K562 (cell line): ENCODE measurements at regions not wholly inside any gene's neighbourhood (a gene's known extent, or its start where the extent isn't known, plus 50 kb on each side); places are given as distances from the start of the nearest gene placed in this dataset.

Experiments
- ATAC-seq: fragments of 200-7000 bp; cut with Tn5 transposase; 3 replicates; pipeline ENCODE4 v1.9.1; 2020; ENCODE audit warnings: moderate library complexity
- BruUV-seq: library from RNA; stranded (reverse); fragments of 400-500 nt; replicated peaks from 2 replicates; lab custom pipeline; 2021; lab: Mats Ljungman, UMichigan
- CTCF ChIA-PET: fragments of 300-600 bp; formaldehyde crosslinking; extraction: SDS; loops from one replicate; lab custom pipeline; 2021; ENCODE audit warnings: low intra/inter-chr PET ratio; lab: Yijun Ruan, JAX
- POLR2A ChIA-PET: fragments of 300-600, 350-650 bp; sonication (Branson Sonifier 250); formaldehyde crosslinking; extraction: SDS; loops from one replicate; lab custom pipeline; 2021; ENCODE audit warnings: antibody characterized with exemption, inconsistent platforms; lab: Yijun Ruan, JAX
- DNase-seq, 4 experiments: peaks; one replicate each; pipeline versions ENCODE4 v3.0.0 to v3.0.0-alpha.2; 2011 to 2018; ENCODE audit warnings: low spot score in 3 of 4, mixed read lengths in 3 of 4; ENCODE audit errors: extremely low read depth in 1 of 4
- FAIRE-seq: peaks from 2 replicates; lab custom pipeline; 2011; peaks lifted over from hg19 to GRCh38; lab: Jason Lieb, UNC
- H2AFZ ChIP-seq: 2 replicates; pipeline ENCODE4 v1.6.0; 2011; ENCODE audit warnings: low read depth, low read length, control low read depth, inconsistent platforms
- H3K27ac ChIP-seq: fragments of 200-600 bp; 3 replicates; pipeline ENCODE4 v1.8.0; 2011; ENCODE audit warnings: low read depth, mild to moderate bottlenecking, control low read depth, inconsistent platforms, low read length, moderate library complexity, mixed read lengths; ENCODE audit errors: extremely low read depth
- H3K27me3 ChIP-seq, 2 experiments: fragments of 300-600 bp in 1 of 2; 2 replicates in 1 of 2; 3 replicates in 1 of 2; pipeline versions ENCODE4 v1.6.0 to v1.8.0; 2011; ENCODE audit warnings: inconsistent platforms in 2 of 2, low read length in 2 of 2, mild to moderate bottlenecking in 1 of 2, mixed read lengths in 1 of 2, moderate library complexity in 1 of 2; ENCODE audit not compliant: control insufficient read depth in 2 of 2, insufficient read depth in 2 of 2
- H3K36me3 ChIP-seq: fragments of 300-600 bp; 3 replicates; pipeline ENCODE4 v1.8.0; 2011; ENCODE audit warnings: mild to moderate bottlenecking, low read length, inconsistent platforms; ENCODE audit not compliant: control insufficient read depth, insufficient read depth
- H3K4me1 ChIP-seq, 2 experiments: fragments of 200-600 bp in 1 of 2; replicated peaks in 1 of 2; 2 replicates in 1 of 2; 3 replicates in 1 of 2; pipeline versions ENCODE4 v1.5.1 to v1.8.0; 2011; ENCODE audit warnings: inconsistent platforms in 2 of 2, low read length in 2 of 2, mild to moderate bottlenecking in 1 of 2, mixed read lengths in 1 of 2, moderate library complexity in 1 of 2; ENCODE audit not compliant: control insufficient read depth in 2 of 2, insufficient read depth in 2 of 2
- H3K4me2 ChIP-seq: 2 replicates; pipeline ENCODE4 v1.6.1; 2011; ENCODE audit warnings: low read length, control low read depth, inconsistent platforms, mixed read lengths; ENCODE audit not compliant: insufficient read depth
- H3K4me3 ChIP-seq: fragments of 200-600 bp; sonication (generic), shearing (Covaris generic); 2 replicates; pipeline ENCODE4 v1.5.1; 2016; ENCODE audit warnings: control low read depth, inconsistent platforms
- H3K79me2 ChIP-seq: fragments of 200-600 bp; 3 replicates; pipeline ENCODE4 v1.8.0; 2011; ENCODE audit warnings: low read length, inconsistent platforms; ENCODE audit not compliant: control insufficient read depth, insufficient read depth
- H3K9ac ChIP-seq, 2 experiments: 2 replicates each; pipeline versions ENCODE4 v1.6.0 to v1.6.1; 2011; ENCODE audit warnings: low read depth in 2 of 2, low read length in 2 of 2, control low read depth in 1 of 2, inconsistent platforms in 1 of 2, mild to moderate bottlenecking in 1 of 2, mixed read lengths in 1 of 2; ENCODE audit not compliant: insufficient read depth in 1 of 2
- H3K9me1 ChIP-seq: one replicate; pipeline ENCODE4 v1.6.0; 2011; ENCODE audit warnings: inconsistent platforms, mild to moderate bottlenecking, low read length, moderate library complexity; ENCODE audit not compliant: control insufficient read depth, insufficient read depth
- H3K9me3 ChIP-seq: replicated peaks from 2 replicates; pipeline ENCODE4 v1.5.1; 2011; ENCODE audit warnings: low read depth, low read length, inconsistent platforms; ENCODE audit not compliant: control insufficient read depth, insufficient read depth
- H4K20me1 ChIP-seq: replicated peaks from 2 replicates; pipeline ENCODE4 v1.6.1; 2011; ENCODE audit warnings: low read length, inconsistent platforms, mixed read lengths; ENCODE audit not compliant: control insufficient read depth, insufficient read depth
- MBD2 ChIP-seq: sonication (generic); IDR thresholded peaks from 2 replicates; pipeline ENCODE4 v1.6.1; 2016; ENCODE audit warnings: low read depth, borderline replicate concordance
- NELFE ChIP-seq: IDR thresholded peaks from 2 replicates; pipeline ENCODE4 v1.6.1; 2011; ENCODE audit warnings: mild to moderate bottlenecking; ENCODE audit not compliant: insufficient read depth, insufficient read length
- NEUROD1 ChIP-seq: fragments of 150-350 bp; IDR thresholded peaks from 2 replicates; pipeline ENCODE4 v1.6.1; 2014; ENCODE audit warnings: borderline replicate concordance, low read length, low read depth; ENCODE audit not compliant: partially characterized antibody
- NFYB ChIP-seq: IDR thresholded peaks from 2 replicates; pipeline ENCODE4 v1.6.1; 2011; ENCODE audit warnings: mild to moderate bottlenecking, moderate library complexity; ENCODE audit not compliant: insufficient read length; ENCODE audit errors: extremely low read depth
- RBM14 ChIP-seq: fragments of 200-400 bp; formaldehyde crosslinking; IDR thresholded peaks from 2 replicates; pipeline ENCODE4 v1.6.1; 2018; ENCODE audit warnings: low read depth, mild to moderate bottlenecking, low read length, moderate library complexity, borderline replicate concordance; ENCODE audit not compliant: insufficient read depth
- RFX1 ChIP-seq: fragments of 450-650 bp; IDR thresholded peaks from 2 replicates; pipeline ENCODE4 v1.6.1; 2016; ENCODE audit warnings: mild to moderate bottlenecking, moderate library complexity
- SETDB1 ChIP-seq: IDR thresholded peaks from one replicate; pipeline ENCODE4 v1.6.1; 2012; ENCODE audit warnings: low read length, control low read depth, inconsistent platforms
- SMC3 ChIP-seq: conservative IDR thresholded peaks from 2 replicates; pipeline ENCODE4 v1.6.1; 2011; ENCODE audit warnings: low read depth, low read length, improper control_type of control experiment; ENCODE audit not compliant: insufficient read depth
- SRF ChIP-seq, 2 experiments: fragments of 250-450, 450-650 bp in 1 of 2; sonication (Bioruptor Pico) in 1 of 2; sonication (generic) in 1 of 2; formaldehyde crosslinking; IDR thresholded peaks; 2 replicates each; pipeline versions ENCODE4 v1.5.0 to v1.5.1; 2020 to 2022; ENCODE audit warnings: mild to moderate bottlenecking in 1 of 2, missing genetic modification reagents in 1 of 2
- TBL1XR1 ChIP-seq, 2 experiments: IDR thresholded peaks; 2 replicates each; pipeline ENCODE4 v1.6.1; 2012; ENCODE audit warnings: improper control_type of control experiment in 2 of 2, low read length in 2 of 2, mild to moderate bottlenecking in 1 of 2
- TRIM24 ChIP-seq, 2 experiments: fragments of 450-650 bp; IDR thresholded peaks; 2 replicates each; pipeline ENCODE4 v1.6.1; 2016
- YBX1 ChIP-seq: fragments of 450-650 bp; IDR thresholded peaks from 2 replicates; pipeline ENCODE4 v1.7.1; 2016; ENCODE audit warnings: mild to moderate bottlenecking
- ZNF143 ChIP-seq: sonication (generic); formaldehyde crosslinking; IDR thresholded peaks from 2 replicates; pipeline ENCODE4 v1.9.0; 2022; ENCODE audit warnings: mild to moderate bottlenecking, missing genetic modification reagents
- ZNF311 ChIP-seq: fragments of 250-450 bp; sonication (Bioruptor Pico); IDR thresholded peaks from 2 replicates; pipeline ENCODE4 v1.4.0; 2020; ENCODE audit warnings: mild to moderate bottlenecking, moderate library complexity
- ZNF324 ChIP-seq: fragments of 250-450 bp; sonication (Bioruptor Pico); IDR thresholded peaks from 2 replicates; pipeline ENCODE4 v1.4.0; 2020; ENCODE audit warnings: mild to moderate bottlenecking
- WGBS: fragments of 100-300 bp; shearing (Covaris generic); methylation state at CpG from one replicate; pipeline ENCODE4 v1.1.6; 2016; ENCODE audit warnings: low coverage, mixed read lengths; ENCODE audit not compliant: insufficient coverage; ENCODE audit errors: missing lambda C conversion rate; 5-methylcytosine and 5-hydroxymethylcytosine counted together
- in situ Hi-C: fragments of 300-500 bp; cut with MboI; formaldehyde crosslinking; loops from 4 replicates; pipeline ENCODE4 v1.15.0; 2018; ENCODE audit warnings: inconsistent platforms, mixed read lengths
- intact Hi-C: fragments of 100-400 bp; cut with micrococcal nuclease; formaldehyde crosslinking; loops from 2 replicates; pipeline ENCODE4 v1.14.2; 2022
- TF ChIP-seq, protein P1 (sequence below): sonication (generic); formaldehyde crosslinking; IDR thresholded peaks from 2 replicates; pipeline ENCODE4 v1.8.0; 2022; ENCODE audit warnings: mild to moderate bottlenecking, low read depth, missing genetic modification reagents
- TF ChIP-seq, protein P2 (sequence below), 2 experiments: fragments of 450-650 bp in 1 of 2; sonication (generic) in 1 of 2; formaldehyde crosslinking; conservative IDR thresholded peaks; 2 replicates each; pipeline versions ENCODE4 v1.4.0 to v1.8.1; 2020 to 2022; ENCODE audit warnings: mild to moderate bottlenecking in 1 of 2, missing genetic modification reagents in 1 of 2
- TF ChIP-seq, protein P3 (sequence below): fragments of 250-450 bp; sonication (Bioruptor Pico); IDR thresholded peaks from 2 replicates; pipeline ENCODE4 v1.4.0; 2020; ENCODE audit warnings: mild to moderate bottlenecking, moderate library complexity, borderline replicate concordance
- TF ChIP-seq, protein P4 (sequence below): fragments of 450-650 bp; formaldehyde crosslinking; IDR thresholded peaks from 2 replicates; pipeline ENCODE4 v1.4.0; 2022; ENCODE audit warnings: missing genetic modification characterization

DNA sequence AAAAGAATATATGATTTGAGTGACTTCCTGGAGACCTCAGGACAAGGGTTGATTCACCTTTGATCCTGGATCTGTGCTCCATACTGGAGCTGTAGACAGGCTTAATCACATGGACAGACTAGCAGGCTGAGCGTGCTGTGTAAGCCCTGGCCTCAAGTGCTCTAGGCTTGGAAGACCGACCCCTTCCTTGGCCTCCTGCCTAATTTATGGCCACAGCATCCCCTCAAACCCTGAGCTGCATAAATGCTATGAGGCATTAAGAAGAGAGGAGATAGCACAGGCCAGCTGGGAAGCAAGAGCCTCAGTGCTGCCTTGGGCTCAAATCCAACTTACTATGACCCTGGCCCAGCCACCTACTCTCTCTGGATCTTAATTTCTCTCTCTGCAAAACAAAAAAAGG, 385.1 kb downstream of the BUD13 start:
- Histone ChIP-seq H3K4me1 (no peaks in the 10 kb centered on the region), H2AFZ (no peak overlapping the region), H3K9me3 (no peaks in the 10 kb centered on the region), H3K36me3 (no peaks in the 10 kb centered on the region), H3K27me3 (peaks cover 0 to 10% of the 10 kb centered on the region in 2 experiments; a peak in 2 of 5 replicates), H3K4me3 (no peak overlapping the region), H4K20me1 (no peaks in the 10 kb centered on the region), H3K79me2 (no peaks in the 10 kb centered on the region), H3K9me1 (no peaks in the 10 kb centered on the region), H3K4me2 (no peak overlapping the region), H3K27ac (no peak overlapping the region), H3K9ac (no peak overlapping the region)
- ChIA-PET CTCF (no interaction called here), POLR2A (interaction anchor here (1.0 to 1.2 kb wide), 2 partner anchors 10 to 17 kb away, joined by 3 read pairs; no protein-coding TSS in a partner anchor)
- in situ Hi-C loops (no loop called here), intact Hi-C loops (no loop called here)
- BruUV-seq = no TSS peak
- WGBS = 0% methylated on average over 2 of the region's 2 CpGs
- DNase-seq (no peak), FAIRE-seq (no peak), ATAC-seq (no peak)
- TF ChIP-seq RFX1 (no peak), ZNF324 (CRISPR knock-in tag) (no peak), TBL1XR1 (IDR thresholded peaks at IDR 0.05; ENCODE audit: low read length in 2 of 2) (no peak), SETDB1 (no peak), NEUROD1 (no peak), RBM14 (no peak), TRIM24 (IDR thresholded peaks at IDR 0.05) (no peak), MBD2 (no peak), NELFE (no peak), ZNF143 (no peak), YBX1 (no peak), ZNF311 (CRISPR knock-in tag) (no peak), SRF (CRISPR knock-in tag; IDR thresholded peaks at IDR 0.05) (no peak), SMC3 (no peak), NFYB (no peak)
- TF ChIP-seq, protein P1, sequence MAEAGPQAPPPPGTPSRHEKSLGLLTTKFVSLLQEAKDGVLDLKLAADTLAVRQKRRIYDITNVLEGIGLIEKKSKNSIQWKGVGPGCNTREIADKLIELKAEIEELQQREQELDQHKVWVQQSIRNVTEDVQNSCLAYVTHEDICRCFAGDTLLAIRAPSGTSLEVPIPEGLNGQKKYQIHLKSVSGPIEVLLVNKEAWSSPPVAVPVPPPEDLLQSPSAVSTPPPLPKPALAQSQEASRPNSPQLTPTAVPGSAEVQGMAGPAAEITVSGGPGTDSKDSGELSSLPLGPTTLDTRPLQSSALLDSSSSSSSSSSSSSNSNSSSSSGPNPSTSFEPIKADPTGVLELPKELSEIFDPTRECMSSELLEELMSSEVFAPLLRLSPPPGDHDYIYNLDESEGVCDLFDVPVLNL (CRISPR knock-in tag) = no peak
- TF ChIP-seq, protein P2, sequence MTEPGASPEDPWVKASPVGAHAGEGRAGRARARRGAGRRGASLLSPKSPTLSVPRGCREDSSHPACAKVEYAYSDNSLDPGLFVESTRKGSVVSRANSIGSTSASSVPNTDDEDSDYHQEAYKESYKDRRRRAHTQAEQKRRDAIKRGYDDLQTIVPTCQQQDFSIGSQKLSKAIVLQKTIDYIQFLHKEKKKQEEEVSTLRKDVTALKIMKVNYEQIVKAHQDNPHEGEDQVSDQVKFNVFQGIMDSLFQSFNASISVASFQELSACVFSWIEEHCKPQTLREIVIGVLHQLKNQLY (CRISPR knock-in tag; conservative IDR thresholded peaks at IDR 0.05) = no peak
- TF ChIP-seq, protein P3, sequence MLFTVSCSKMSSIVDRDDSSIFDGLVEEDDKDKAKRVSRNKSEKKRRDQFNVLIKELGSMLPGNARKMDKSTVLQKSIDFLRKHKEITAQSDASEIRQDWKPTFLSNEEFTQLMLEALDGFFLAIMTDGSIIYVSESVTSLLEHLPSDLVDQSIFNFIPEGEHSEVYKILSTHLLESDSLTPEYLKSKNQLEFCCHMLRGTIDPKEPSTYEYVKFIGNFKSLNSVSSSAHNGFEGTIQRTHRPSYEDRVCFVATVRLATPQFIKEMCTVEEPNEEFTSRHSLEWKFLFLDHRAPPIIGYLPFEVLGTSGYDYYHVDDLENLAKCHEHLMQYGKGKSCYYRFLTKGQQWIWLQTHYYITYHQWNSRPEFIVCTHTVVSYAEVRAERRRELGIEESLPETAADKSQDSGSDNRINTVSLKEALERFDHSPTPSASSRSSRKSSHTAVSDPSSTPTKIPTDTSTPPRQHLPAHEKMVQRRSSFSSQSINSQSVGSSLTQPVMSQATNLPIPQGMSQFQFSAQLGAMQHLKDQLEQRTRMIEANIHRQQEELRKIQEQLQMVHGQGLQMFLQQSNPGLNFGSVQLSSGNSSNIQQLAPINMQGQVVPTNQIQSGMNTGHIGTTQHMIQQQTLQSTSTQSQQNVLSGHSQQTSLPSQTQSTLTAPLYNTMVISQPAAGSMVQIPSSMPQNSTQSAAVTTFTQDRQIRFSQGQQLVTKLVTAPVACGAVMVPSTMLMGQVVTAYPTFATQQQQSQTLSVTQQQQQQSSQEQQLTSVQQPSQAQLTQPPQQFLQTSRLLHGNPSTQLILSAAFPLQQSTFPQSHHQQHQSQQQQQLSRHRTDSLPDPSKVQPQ (CRISPR knock-in tag) = no peak
- TF ChIP-seq, protein P4, sequence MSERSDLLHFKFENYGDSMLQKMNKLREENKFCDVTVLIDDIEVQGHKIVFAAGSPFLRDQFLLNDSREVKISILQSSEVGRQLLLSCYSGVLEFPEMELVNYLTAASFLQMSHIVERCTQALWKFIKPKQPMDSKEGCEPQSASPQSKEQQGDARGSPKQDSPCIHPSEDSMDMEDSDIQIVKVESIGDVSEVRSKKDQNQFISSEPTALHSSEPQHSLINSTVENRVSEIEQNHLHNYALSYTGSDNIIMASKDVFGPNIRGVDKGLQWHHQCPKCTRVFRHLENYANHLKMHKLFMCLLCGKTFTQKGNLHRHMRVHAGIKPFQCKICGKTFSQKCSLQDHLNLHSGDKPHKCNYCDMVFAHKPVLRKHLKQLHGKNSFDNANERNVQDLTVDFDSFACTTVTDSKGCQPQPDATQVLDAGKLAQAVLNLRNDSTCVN (CRISPR knock-in tag) = no peak
